GM06990 (cell line): ENCODE measurements at regions not wholly inside any gene's neighbourhood (a gene's known extent, or its start where the extent isn't known, plus 50 kb on each side); places are given as distances from the start of the nearest gene placed in this dataset.

ENCODE experiments used
- DNase-seq: peaks from one replicate; pipeline ENCODE4 v3.0.0-alpha.2; 2011; ENCODE audit not compliant: insufficient read length; ENCODE audit errors: extremely low read depth
- H3K27me3 ChIP-seq: replicated peaks from 2 replicates; pipeline ENCODE4 v1.6.0; 2011; ENCODE audit warnings: low read length; ENCODE audit not compliant: control insufficient read depth, insufficient read depth
- H3K36me3 ChIP-seq: 2 replicates; pipeline ENCODE4 v1.5.1; 2011; ENCODE audit warnings: low read length; ENCODE audit not compliant: control insufficient read depth, insufficient read depth
- H3K4me3 ChIP-seq: replicated peaks from 2 replicates; pipeline ENCODE4 v1.5.1; 2011; ENCODE audit warnings: low read depth, mild to moderate bottlenecking, control low read depth, low read length
- TF ChIP-seq, protein P1 (sequence below): IDR thresholded peaks from 2 replicates; pipeline ENCODE4 v1.5.1; 2011; ENCODE audit warnings: low read length, control low read depth, mild to moderate bottlenecking, inconsistent platforms; ENCODE audit not compliant: insufficient read depth, poor library complexity, severe bottlenecking

DNA sequence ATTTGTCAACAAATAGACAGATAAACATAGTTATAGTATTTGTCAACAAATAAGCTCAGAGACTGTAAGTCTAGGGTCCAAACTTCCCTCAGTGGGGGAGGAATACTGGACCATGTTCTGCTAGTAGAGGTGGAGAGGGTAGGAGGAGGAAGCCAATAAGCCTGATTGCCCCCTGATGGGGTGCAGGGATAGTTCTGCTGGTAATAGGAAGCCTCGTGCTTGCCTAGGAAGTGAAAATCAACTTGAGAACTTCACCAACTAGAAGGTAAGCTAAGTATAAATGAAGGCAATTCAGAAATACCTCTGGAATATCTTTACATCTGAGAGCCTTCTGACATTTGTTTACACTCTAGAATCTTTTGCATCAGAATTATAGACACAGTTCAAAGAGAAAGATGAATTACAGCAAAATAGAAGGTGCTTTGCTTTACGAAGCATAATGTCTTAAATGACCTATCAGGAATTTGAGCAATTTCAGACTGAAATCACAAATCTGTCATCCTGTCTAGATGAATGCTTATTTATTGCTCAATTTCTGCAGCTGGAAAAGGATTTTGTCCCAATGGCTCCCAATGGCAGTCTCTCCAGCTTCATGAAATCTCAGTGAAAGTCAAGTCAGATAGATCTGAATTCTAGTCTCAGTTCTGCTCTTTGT lies 225.6 kb upstream of the TBC1D5 start:
- H3K4me3 ChIP-seq: no peak overlapping the region
- 0 out of 2 replicates have a peak, but pooled peaks cover 2% of the 10 kb centered on the region for H3K27me3 ChIP-seq
- DNase-seq: no peak

DNA sequence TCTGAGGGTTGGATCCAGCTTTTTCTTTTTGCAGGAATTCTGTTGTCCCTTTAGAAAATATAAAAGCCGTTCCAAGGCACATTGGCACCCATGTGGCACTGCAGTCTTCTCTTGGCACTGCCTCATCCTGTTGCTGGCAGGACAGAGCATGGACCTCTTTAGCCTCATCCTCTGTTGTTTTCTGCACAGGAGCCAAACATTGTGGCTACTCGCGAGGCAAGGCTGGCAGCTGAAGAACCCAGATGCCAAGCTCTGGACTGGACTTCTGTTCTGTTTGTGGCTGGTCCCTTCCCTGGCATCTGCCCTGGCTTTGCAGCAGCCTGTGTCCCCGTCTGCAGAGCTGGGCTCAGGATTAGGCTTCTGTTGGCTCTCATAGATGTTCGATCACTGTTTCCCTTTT lies 224.7 kb upstream of the TBC1D5 start:
- no peak overlapping the region for H3K4me3 ChIP-seq
- no peak for DNase-seq
- 0 out of 2 replicates have a peak, but pooled peaks cover 2% of the 10 kb centered on the region for H3K27me3 ChIP-seq
- TF ChIP-seq, protein P1, sequence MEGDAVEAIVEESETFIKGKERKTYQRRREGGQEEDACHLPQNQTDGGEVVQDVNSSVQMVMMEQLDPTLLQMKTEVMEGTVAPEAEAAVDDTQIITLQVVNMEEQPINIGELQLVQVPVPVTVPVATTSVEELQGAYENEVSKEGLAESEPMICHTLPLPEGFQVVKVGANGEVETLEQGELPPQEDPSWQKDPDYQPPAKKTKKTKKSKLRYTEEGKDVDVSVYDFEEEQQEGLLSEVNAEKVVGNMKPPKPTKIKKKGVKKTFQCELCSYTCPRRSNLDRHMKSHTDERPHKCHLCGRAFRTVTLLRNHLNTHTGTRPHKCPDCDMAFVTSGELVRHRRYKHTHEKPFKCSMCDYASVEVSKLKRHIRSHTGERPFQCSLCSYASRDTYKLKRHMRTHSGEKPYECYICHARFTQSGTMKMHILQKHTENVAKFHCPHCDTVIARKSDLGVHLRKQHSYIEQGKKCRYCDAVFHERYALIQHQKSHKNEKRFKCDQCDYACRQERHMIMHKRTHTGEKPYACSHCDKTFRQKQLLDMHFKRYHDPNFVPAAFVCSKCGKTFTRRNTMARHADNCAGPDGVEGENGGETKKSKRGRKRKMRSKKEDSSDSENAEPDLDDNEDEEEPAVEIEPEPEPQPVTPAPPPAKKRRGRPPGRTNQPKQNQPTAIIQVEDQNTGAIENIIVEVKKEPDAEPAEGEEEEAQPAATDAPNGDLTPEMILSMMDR: no peak
- H3K36me3 ChIP-seq: no peaks in the 10 kb centered on the region

More for the DNA sequence above, 225.6 kb upstream of the TBC1D5 start:
- H3K36me3 ChIP-seq: no peaks in the 10 kb centered on the region
- TF ChIP-seq, protein P1: no peak

DNA sequence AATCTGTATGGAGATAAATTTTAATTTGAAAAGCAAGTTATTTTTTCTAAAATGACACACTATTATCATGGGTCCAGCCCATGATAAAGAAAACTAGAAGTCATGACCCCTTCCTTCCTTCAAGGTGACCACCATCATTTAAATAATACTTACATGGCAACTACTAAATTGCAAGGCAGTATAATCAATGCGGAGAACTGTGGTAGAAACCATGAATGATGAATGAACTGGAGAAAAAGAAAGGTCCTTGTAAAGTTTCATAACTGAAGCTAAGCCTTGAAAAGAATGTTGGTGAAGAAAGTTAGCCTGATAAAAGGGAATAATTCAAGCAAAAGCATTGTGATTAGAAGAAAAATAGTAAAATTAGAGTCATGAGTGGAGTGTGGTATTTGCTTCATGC lies 222.9 kb upstream of the TBC1D5 start:
- Histone ChIP-seq H3K36me3 (no peaks in the 10 kb centered on the region), H3K4me3 (no peak overlapping the region), H3K27me3 (0 out of 2 replicates have a peak, but pooled peaks cover 2% of the 10 kb centered on the region)
- TF ChIP-seq, protein P1: no peak
- DNase-seq: no peak

DNA sequence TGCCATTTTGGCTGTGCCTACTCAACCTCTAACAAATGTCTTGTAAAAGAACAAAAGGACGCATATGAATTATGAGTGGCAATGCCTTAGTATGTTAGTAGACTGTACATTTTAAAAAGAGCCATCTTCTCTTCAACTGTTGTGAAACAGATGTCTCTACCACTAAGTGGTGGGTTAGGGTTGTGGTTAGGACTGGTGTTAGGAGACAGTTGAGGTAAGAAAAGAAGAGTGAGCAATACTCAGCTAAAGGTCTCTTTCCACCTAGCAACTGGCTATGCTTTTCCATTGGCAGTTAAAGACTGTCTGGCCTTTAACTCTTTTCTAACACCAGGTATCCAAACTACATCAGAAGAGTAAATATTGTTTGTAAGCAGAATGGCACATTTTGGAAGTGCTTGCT lies 221.7 kb upstream of the TBC1D5 start:
- Histone ChIP-seq H3K36me3 (no peaks in the 10 kb centered on the region), H3K4me3 (no peak overlapping the region), H3K27me3 (0 out of 2 replicates have a peak, but pooled peaks cover 2% of the 10 kb centered on the region)
- DNase-seq: no peak
- TF ChIP-seq, protein P1: no peak

DNA sequence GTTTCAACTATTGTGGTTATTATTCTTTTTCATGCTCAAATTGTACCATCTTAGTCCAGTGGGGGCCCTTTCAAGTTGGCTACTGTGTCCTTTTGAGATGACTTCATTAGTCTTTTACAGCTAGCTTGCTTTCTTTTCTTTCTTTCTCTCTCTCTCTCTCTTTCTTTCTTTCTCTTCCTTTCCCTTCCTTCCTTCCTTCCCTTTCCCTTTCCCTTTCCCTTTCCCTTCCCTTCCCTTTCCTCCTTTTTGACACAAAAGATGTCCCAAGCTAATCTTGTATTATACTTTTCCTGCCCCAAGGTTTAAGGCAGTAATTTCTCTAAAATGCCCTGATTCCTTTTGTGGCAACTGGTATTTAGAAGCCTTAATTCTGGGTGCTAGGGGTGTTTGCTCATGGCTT lies 213.0 kb upstream of the TBC1D5 start:
- Histone ChIP-seq H3K27me3 (no peaks in the 10 kb centered on the region), H3K4me3 (no peak overlapping the region), H3K36me3 (no peaks in the 10 kb centered on the region)
- TF ChIP-seq, protein P1: no peak
- no peak for DNase-seq
